Transverse colon (tissue), 4 donors: ENCODE measurements at regions not wholly inside any gene's neighbourhood (a gene's known extent, or its start where the extent isn't known, plus 50 kb on each side); places are given as distances from the start of the nearest gene placed in this dataset.

Experiments used
- CTCF ChIP-seq, 5 experiments: fragments of 200-600 bp in 3 of 5; fragments of 450-650 bp in 2 of 5; sonication (generic) in 3 of 5; IDR thresholded peaks; 1 replicate in 2 of 5; 2 replicates in 3 of 5; pipeline ENCODE4 v1.5.1; 2016 to 2017; ENCODE audit warnings: antibody characterized with exemption in 5 of 5, inconsistent platforms in 3 of 5, mild to moderate bottlenecking in 2 of 5, moderate library complexity in 1 of 5
- POLR2A ChIP-seq: fragments of 450-650 bp; IDR thresholded peaks from one replicate; pipeline ENCODE4 v1.6.1; 2016; ENCODE audit warnings: antibody characterized with exemption, mild to moderate bottlenecking, moderate library complexity
- POLR2AphosphoS5 ChIP-seq, 3 donors: sonication (generic); formaldehyde crosslinking; IDR thresholded peaks; one replicate each; pipeline ENCODE4 v1.6.1; 2016; ENCODE audit warnings: antibody characterized with exemption in 3 of 3

GRCh38 chr15:96414875-96415274 lies 84.4 kb downstream of the NR2F2 start:
- TF ChIP-seq POLR2A (no peak), CTCF (IDR thresholded peaks at IDR 0.05) (no peak), POLR2AphosphoS5 (IDR thresholded peaks at IDR 0.05) (no peak)
